Endodermal cell (in vitro differentiated cells): ENCODE measurements at regions not wholly inside any gene's neighbourhood (a gene's known extent, or its start where the extent isn't known, plus 50 kb on each side); places are given as distances from the start of the nearest gene placed in this dataset.

Experiments
- DNase-seq: peaks from one replicate; pipeline ENCODE4 v3.0.0-alpha.2; 2017
- H3K27ac ChIP-seq: 2 replicates; pipeline ENCODE4 v1.5.1; 2013; ENCODE audit warnings: mild to moderate bottlenecking, low read depth, low read length, moderate library complexity
- H3K27me3 ChIP-seq: 2 replicates; pipeline ENCODE4 v1.6.1; 2013; ENCODE audit warnings: mild to moderate bottlenecking, low read length, moderate library complexity; ENCODE audit not compliant: insufficient read depth, control insufficient read depth, poor library complexity, severe bottlenecking
- H3K36me3 ChIP-seq: 2 replicates; pipeline ENCODE4 v1.7.0; 2013; ENCODE audit warnings: mild to moderate bottlenecking, low read length, moderate library complexity; ENCODE audit not compliant: control insufficient read depth, insufficient read depth
- H3K4me1 ChIP-seq: one replicate; pipeline ENCODE4 v1.7.0; 2013; ENCODE audit warnings: low read length; ENCODE audit not compliant: control insufficient read depth, insufficient read depth
- H3K4me3 ChIP-seq: 2 replicates; pipeline ENCODE4 v1.5.1; 2013; ENCODE audit warnings: mild to moderate bottlenecking, low read length, moderate library complexity
- H3K9ac ChIP-seq: 2 replicates; pipeline ENCODE4 v1.6.1; 2013; ENCODE audit warnings: mild to moderate bottlenecking, low read length, moderate library complexity; ENCODE audit not compliant: poor library complexity, severe bottlenecking; ENCODE audit errors: extremely low read depth
- H3K9me3 ChIP-seq: 2 replicates; pipeline ENCODE4 v1.6.1; 2013; ENCODE audit warnings: mild to moderate bottlenecking, low read length, moderate library complexity; ENCODE audit not compliant: control insufficient read depth
- H3K27ac Mint-ChIP-seq: 2 replicates; pipeline ENCODE4 v1.8.0; 2020; ENCODE audit warnings: mixed read lengths
- H3K27me3 Mint-ChIP-seq: 2 replicates; pipeline ENCODE4 v1.8.0; 2021; ENCODE audit warnings: mild to moderate bottlenecking, mixed read lengths; ENCODE audit not compliant: insufficient read depth
- H3K36me3 Mint-ChIP-seq: 2 replicates; pipeline ENCODE4 v1.8.0; 2020; ENCODE audit warnings: low read depth, mixed read lengths
- H3K4me1 Mint-ChIP-seq: 2 replicates; pipeline ENCODE4 v1.8.0; 2020; ENCODE audit warnings: mixed read lengths
- H3K4me3 Mint-ChIP-seq: 2 replicates; pipeline ENCODE4 v1.8.0; 2020; ENCODE audit warnings: mild to moderate bottlenecking, moderate library complexity, mixed read lengths
- H3K9me3 Mint-ChIP-seq: 2 replicates; pipeline ENCODE4 v1.8.0; 2020; ENCODE audit warnings: mild to moderate bottlenecking, mixed read lengths
- CTCF ChIP-seq: fragments of 200-600 bp; sonication (generic); conservative IDR thresholded peaks from 2 replicates; pipeline ENCODE4 v1.5.0; 2021; ENCODE audit warnings: antibody characterized with exemption, mild to moderate bottlenecking
- WGBS, 2 experiments: methylation state at CpG; one replicate each; pipeline versions ENCODE4 v1.1.5 to v1.1.7; 2013; ENCODE audit warnings: missing lambda C conversion rate in 2 of 2, mixed read lengths in 1 of 2; ENCODE audit not compliant: insufficient coverage in 1 of 2, insufficient read length in 1 of 2; 5-methylcytosine and 5-hydroxymethylcytosine counted together

- no peaks in the 10 kb centered on the region for H3K4me1 ChIP-seq
- no peaks in the 10 kb centered on the region for H3K36me3 ChIP-seq
- Mint-ChIP-seq H3K36me3 (no peaks in the 10 kb centered on the region), H3K4me1 (peaks cover 1% of the 10 kb centered on the region), H3K27me3 (no peaks in the 10 kb centered on the region), H3K4me3 (no peak overlapping the region), H3K9me3 (no peaks in the 10 kb centered on the region), H3K27ac (no peak overlapping the region)
- TF ChIP-seq CTCF, result no peak
- H3K9me3 ChIP-seq, result no peaks in the 10 kb centered on the region
- WGBS, 2 experiments, result 91 to 95% methylated on average over 1 to 2 of the region's 2 CpGs
- H3K4me3 ChIP-seq, result no peak overlapping the region
- no peaks in the 10 kb centered on the region for H3K27me3 ChIP-seq
- H3K27ac ChIP-seq, result no peak overlapping the region
- H3K9ac ChIP-seq, result no peak overlapping the region
- DNase-seq, result no peak
These were observed 1785.9 kb downstream of the PCDH7 start for GRCh38 chr4:32506067-32506466.

GRCh38 chr4:32519060-32519459 is 1798.9 kb downstream of the PCDH7 start:
- Mint-ChIP-seq H3K27me3 (no peaks in the 10 kb centered on the region), H3K9me3 (peaks cover 9% of the 10 kb centered on the region), H3K4me1 (no peaks in the 10 kb centered on the region), H3K27ac (no peak overlapping the region), H3K36me3 (peaks cover 2% of the 10 kb centered on the region), H3K4me3 (no peak overlapping the region)
- Histone ChIP-seq H3K9ac (no peak overlapping the region), H3K36me3 (no peaks in the 10 kb centered on the region), H3K27me3 (no peaks in the 10 kb centered on the region), H3K27ac (no peak overlapping the region), H3K4me3 (no peak overlapping the region), H3K4me1 (no peaks in the 10 kb centered on the region), H3K9me3 (no peaks in the 10 kb centered on the region)
- 84 to 93% methylated on average over 6 of the region's 6 CpGs for WGBS, 2 experiments
- no peak for DNase-seq
- no peak for TF ChIP-seq CTCF

GRCh38 chr4:32525420-32525819 is 1805.3 kb downstream of the PCDH7 start:
- no peak for TF ChIP-seq CTCF
- Mint-ChIP-seq H3K4me3 (no peak overlapping the region), H3K9me3 (peaks cover 9% of the 10 kb centered on the region), H3K27ac (no peak overlapping the region), H3K27me3 (no peaks in the 10 kb centered on the region), H3K36me3 (peaks cover 2% of the 10 kb centered on the region), H3K4me1 (no peaks in the 10 kb centered on the region)
- H3K9me3 ChIP-seq, result no peaks in the 10 kb centered on the region
- H3K4me1 ChIP-seq, result no peaks in the 10 kb centered on the region
- no peak overlapping the region for H3K27ac ChIP-seq
- no peaks in the 10 kb centered on the region for H3K27me3 ChIP-seq
- no peak overlapping the region for H3K9ac ChIP-seq
- DNase-seq, result no peak
- no peak overlapping the region for H3K4me3 ChIP-seq
- no peaks in the 10 kb centered on the region for H3K36me3 ChIP-seq
